ENCODE measurements at regions not wholly inside any gene's neighbourhood (a gene's known extent, or its start where the extent isn't known, plus 50 kb on each side); places are given as distances from the start of the nearest gene placed in this dataset.

- H3K79me2 ChIP-seq (ENCODE audit: control insufficient read depth, insufficient read depth, low read length), result no peaks in the 10 kb centered on the region
- ATAC-seq (ENCODE audit: low read depth) (no peak), DNase-seq (no peak)
- H3K4me3 Mint-ChIP-seq, result no peak overlapping the region
- no peak overlapping the region for H2AFZ ChIP-seq (ENCODE audit: insufficient read depth, low read depth, low read length, poor library complexity, severe bottlenecking)
- H3K9ac ChIP-seq (ENCODE audit: low read length), result no peak overlapping the region
- H3K4me1 ChIP-seq (ENCODE audit: control insufficient read depth in 2 of 2, insufficient read depth in 2 of 2, low read length in 2 of 2), result no peaks in the 10 kb centered on the region
- no peaks in the 10 kb centered on the region for H3K36me3 ChIP-seq (replicated peaks in 1 of 2; ENCODE audit: control extremely low read depth in 1 of 2, control insufficient read depth in 1 of 2, extremely low read depth in 1 of 2, insufficient read depth in 2 of 2, low read length in 1 of 2)
- H3K27me3 Mint-ChIP-seq, result no peaks in the 10 kb centered on the region
- no peak overlapping the region for H3K4me2 ChIP-seq (replicated peaks; ENCODE audit: low read depth, low read length, poor library complexity, severe bottlenecking)
- no CpG with 5 or more reads among the region's 2 CpGs for WGBS (ENCODE audit: insufficient coverage)
- TF ChIP-seq CTCF (IDR thresholded peaks at IDR 0.05) (no peak), EZH2 (IDR thresholded peaks at IDR 0.05; ENCODE audit: borderline replicate concordance, insufficient read depth, low read depth, low read length, poor library complexity, severe bottlenecking) (no peak)
- ChIA-PET CTCF (no interaction called here), POLR2A (no interaction called here)
- H3K9me3 Mint-ChIP-seq (ENCODE audit: insufficient read depth), result no peaks in the 10 kb centered on the region
- no peak overlapping the region for H3K27ac Mint-ChIP-seq
- no peaks in the 10 kb centered on the region for H3K9me3 ChIP-seq (ENCODE audit: control extremely low read depth in 1 of 3, control insufficient read depth in 2 of 3, insufficient read depth in 1 of 3, low read length in 2 of 3)
- H3K27ac ChIP-seq (ENCODE audit: low read length in 2 of 2), result no peak overlapping the region
- H3K4me1 Mint-ChIP-seq, result no peaks in the 10 kb centered on the region
- no peaks in the 10 kb centered on the region for H3K27me3 ChIP-seq (replicated peaks in 1 of 4; ENCODE audit: control extremely low read depth in 1 of 4, control insufficient read depth in 3 of 4, insufficient read depth in 4 of 4, low read length in 3 of 4)
- no peak overlapping the region for H3K4me3 ChIP-seq (ENCODE audit: control extremely low read depth in 1 of 5, extremely low read depth in 1 of 5, insufficient read depth in 1 of 5, low read depth in 2 of 5, low read length in 4 of 5)
- intact Hi-C loops (cut with micrococcal nuclease), result no loop called here
- no peaks in the 10 kb centered on the region for H4K20me1 ChIP-seq (ENCODE audit: control insufficient read depth, insufficient read depth, low read length, poor library complexity, severe bottlenecking)
These were observed 240.7 kb upstream of the ARHGEF26 start for GRCh38 chr3:153880493-153880892.

- Mint-ChIP-seq H3K9me3 (ENCODE audit: insufficient read depth) (no peaks in the 10 kb centered on the region), H3K4me1 (no peaks in the 10 kb centered on the region), H3K4me3 (no peak overlapping the region), H3K27me3 (no peaks in the 10 kb centered on the region), H3K27ac (no peak overlapping the region)
- WGBS (ENCODE audit: insufficient coverage), result 100% methylated on average over 1 of the region's 7 CpGs
- Histone ChIP-seq H3K36me3 (replicated peaks in 1 of 2; ENCODE audit: control extremely low read depth in 1 of 2, control insufficient read depth in 1 of 2, extremely low read depth in 1 of 2, insufficient read depth in 2 of 2, low read length in 1 of 2) (no peaks in the 10 kb centered on the region), H4K20me1 (ENCODE audit: control insufficient read depth, insufficient read depth, low read length, poor library complexity, severe bottlenecking) (no peaks in the 10 kb centered on the region), H3K27ac (ENCODE audit: low read length in 2 of 2) (no peak overlapping the region), H3K79me2 (ENCODE audit: control insufficient read depth, insufficient read depth, low read length) (no peaks in the 10 kb centered on the region), H3K9me3 (ENCODE audit: control extremely low read depth in 1 of 3, control insufficient read depth in 2 of 3, insufficient read depth in 1 of 3, low read length in 2 of 3) (no peaks in the 10 kb centered on the region), H3K4me2 (replicated peaks; ENCODE audit: low read depth, low read length, poor library complexity, severe bottlenecking) (no peak overlapping the region), H3K27me3 (replicated peaks in 1 of 4; ENCODE audit: control extremely low read depth in 1 of 4, control insufficient read depth in 3 of 4, insufficient read depth in 4 of 4, low read length in 3 of 4) (no peaks in the 10 kb centered on the region), H3K4me3 (ENCODE audit: control extremely low read depth in 1 of 5, extremely low read depth in 1 of 5, insufficient read depth in 1 of 5, low read depth in 2 of 5, low read length in 4 of 5) (no peak overlapping the region), H3K9ac (ENCODE audit: low read length) (no peak overlapping the region), H2AFZ (ENCODE audit: insufficient read depth, low read depth, low read length, poor library complexity, severe bottlenecking) (no peak overlapping the region), H3K4me1 (ENCODE audit: control insufficient read depth in 2 of 2, insufficient read depth in 2 of 2, low read length in 2 of 2) (no peaks in the 10 kb centered on the region)
- TF ChIP-seq CTCF (IDR thresholded peaks at IDR 0.05) (no peak), EZH2 (IDR thresholded peaks at IDR 0.05; ENCODE audit: borderline replicate concordance, insufficient read depth, low read depth, low read length, poor library complexity, severe bottlenecking) (no peak)
- DNase-seq (no peak), ATAC-seq (ENCODE audit: low read depth) (no peak)
- ChIA-PET POLR2A (no interaction called here), CTCF (no interaction called here)
- intact Hi-C loops (cut with micrococcal nuclease), result no loop called here
These were observed 240.0 kb upstream of the ARHGEF26 start for GRCh38 chr3:153881201-153881600.
